ENCODE measurements at regions not wholly inside any gene's neighbourhood (a gene's known extent, or its start where the extent isn't known, plus 50 kb on each side); places are given as distances from the start of the nearest gene placed in this dataset.

DNA sequence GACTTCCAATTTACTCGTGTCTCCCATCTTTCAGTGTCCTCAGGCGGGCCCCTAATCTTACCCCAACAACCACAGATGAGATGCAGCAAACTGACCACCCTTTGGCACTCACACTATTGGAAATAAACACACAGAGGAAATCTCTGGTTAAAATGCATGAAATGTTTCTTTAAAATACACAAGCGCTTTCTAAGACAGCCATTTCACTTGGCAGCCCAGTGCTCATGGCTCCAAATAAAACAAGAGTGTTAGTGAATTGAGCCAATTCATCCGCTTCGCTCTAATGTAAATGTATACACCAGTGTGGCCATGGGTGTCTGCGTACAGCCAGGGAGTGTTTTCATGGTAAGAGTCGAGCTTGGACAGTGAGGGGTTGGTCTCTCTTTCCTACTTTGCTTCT, 282.9 kb downstream of the CLIC5 start:
- no peak for TF ChIP-seq SUZ12 (IDR thresholded peaks at IDR 0.05; ENCODE audit: extremely low read depth, insufficient read depth, insufficient read length)
- TF ChIP-seq ZNF274 (IDR thresholded peaks at IDR 0.05; ENCODE audit: low read depth, low read length), result no peak

All from NT2/D1 (cell line).